Testis (tissue), 2 donors: ENCODE measurements at regions not wholly inside any gene's neighbourhood (a gene's known extent, or its start where the extent isn't known, plus 50 kb on each side); places are given as distances from the start of the nearest gene placed in this dataset.

ENCODE experiments used
- POLR2A ChIP-seq: fragments of 450-650 bp; IDR thresholded peaks from one replicate; pipeline ENCODE4 v1.6.1; 2017; ENCODE audit warnings: antibody characterized with exemption, mild to moderate bottlenecking, moderate library complexity
- TF ChIP-seq, protein P1 (sequence below), 3 experiments: fragments of 450-650 bp in 2 of 3; fragments of 200-600 bp in 1 of 3; sonication (generic) in 1 of 3; IDR thresholded peaks; one replicate each; pipeline ENCODE4 v1.5.1; 2016 to 2019; ENCODE audit warnings: antibody characterized with exemption in 3 of 3, mild to moderate bottlenecking in 2 of 3, moderate library complexity in 1 of 3

DNA sequence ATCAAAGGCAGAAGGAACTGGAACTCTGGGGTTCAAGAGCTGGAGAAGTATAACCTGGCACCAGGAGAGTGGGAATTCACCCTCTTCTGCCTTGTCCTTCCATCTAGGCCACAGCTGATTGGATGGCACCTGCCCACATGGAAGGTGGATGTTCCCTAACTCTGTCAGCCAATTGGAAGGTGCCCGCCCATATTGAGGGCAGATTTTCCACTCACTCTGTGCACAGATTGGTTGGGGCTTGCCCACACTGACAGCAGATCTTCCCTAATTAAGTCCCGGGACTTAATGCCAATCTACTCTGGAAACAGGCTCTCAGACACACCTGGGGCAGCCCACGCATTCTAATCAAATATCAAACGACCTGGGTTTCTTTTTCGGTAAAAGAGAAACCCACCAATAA lies 1142.3 kb upstream of the CELF2 start:
- TF ChIP-seq, protein P1, sequence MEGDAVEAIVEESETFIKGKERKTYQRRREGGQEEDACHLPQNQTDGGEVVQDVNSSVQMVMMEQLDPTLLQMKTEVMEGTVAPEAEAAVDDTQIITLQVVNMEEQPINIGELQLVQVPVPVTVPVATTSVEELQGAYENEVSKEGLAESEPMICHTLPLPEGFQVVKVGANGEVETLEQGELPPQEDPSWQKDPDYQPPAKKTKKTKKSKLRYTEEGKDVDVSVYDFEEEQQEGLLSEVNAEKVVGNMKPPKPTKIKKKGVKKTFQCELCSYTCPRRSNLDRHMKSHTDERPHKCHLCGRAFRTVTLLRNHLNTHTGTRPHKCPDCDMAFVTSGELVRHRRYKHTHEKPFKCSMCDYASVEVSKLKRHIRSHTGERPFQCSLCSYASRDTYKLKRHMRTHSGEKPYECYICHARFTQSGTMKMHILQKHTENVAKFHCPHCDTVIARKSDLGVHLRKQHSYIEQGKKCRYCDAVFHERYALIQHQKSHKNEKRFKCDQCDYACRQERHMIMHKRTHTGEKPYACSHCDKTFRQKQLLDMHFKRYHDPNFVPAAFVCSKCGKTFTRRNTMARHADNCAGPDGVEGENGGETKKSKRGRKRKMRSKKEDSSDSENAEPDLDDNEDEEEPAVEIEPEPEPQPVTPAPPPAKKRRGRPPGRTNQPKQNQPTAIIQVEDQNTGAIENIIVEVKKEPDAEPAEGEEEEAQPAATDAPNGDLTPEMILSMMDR (IDR thresholded peaks at IDR 0.05) = no peak
- no peak for TF ChIP-seq POLR2A
